ENCODE measurements at regions not wholly inside any gene's neighbourhood (a gene's known extent, or its start where the extent isn't known, plus 50 kb on each side); places are given as distances from the start of the nearest gene placed in this dataset.

- TF ChIP-seq ZNF274 (IDR thresholded peaks at IDR 0.05; ENCODE audit: low read depth, low read length) (no peak), YY1 (IDR thresholded peaks at IDR 0.05; ENCODE audit: insufficient read depth, insufficient read length) (no peak)
Measured at GRCh38 chr10:6782378-6782777, 202.3 kb upstream of the PRKCQ start.

Measured in NT2/D1 (cell line).